ENCODE measurements at regions not wholly inside any gene's neighbourhood (a gene's known extent, or its start where the extent isn't known, plus 50 kb on each side); places are given as distances from the start of the nearest gene placed in this dataset.

DNA sequence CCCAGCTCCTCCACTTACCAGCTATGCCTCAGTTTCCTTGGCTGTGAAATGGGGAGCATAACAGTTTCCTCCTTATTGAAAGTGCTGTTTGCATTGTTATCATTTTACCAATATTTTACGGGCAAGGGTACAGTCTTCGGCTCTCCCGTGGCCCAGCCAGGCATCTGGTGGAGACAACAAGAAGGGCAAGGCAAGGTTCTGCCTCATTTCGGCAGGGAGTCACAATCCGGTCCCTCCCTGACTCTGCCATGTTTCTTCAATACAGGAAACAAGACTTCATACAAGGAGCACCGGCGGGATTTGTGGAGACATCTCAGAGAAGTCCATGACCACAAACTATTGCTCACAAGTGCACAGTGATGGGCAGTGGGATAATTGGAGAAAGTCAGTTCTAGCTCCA lies 174.0 kb downstream of the FGF18 start:
- TF ChIP-seq, protein P1, sequence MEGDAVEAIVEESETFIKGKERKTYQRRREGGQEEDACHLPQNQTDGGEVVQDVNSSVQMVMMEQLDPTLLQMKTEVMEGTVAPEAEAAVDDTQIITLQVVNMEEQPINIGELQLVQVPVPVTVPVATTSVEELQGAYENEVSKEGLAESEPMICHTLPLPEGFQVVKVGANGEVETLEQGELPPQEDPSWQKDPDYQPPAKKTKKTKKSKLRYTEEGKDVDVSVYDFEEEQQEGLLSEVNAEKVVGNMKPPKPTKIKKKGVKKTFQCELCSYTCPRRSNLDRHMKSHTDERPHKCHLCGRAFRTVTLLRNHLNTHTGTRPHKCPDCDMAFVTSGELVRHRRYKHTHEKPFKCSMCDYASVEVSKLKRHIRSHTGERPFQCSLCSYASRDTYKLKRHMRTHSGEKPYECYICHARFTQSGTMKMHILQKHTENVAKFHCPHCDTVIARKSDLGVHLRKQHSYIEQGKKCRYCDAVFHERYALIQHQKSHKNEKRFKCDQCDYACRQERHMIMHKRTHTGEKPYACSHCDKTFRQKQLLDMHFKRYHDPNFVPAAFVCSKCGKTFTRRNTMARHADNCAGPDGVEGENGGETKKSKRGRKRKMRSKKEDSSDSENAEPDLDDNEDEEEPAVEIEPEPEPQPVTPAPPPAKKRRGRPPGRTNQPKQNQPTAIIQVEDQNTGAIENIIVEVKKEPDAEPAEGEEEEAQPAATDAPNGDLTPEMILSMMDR (IDR thresholded peaks at IDR 0.05; ENCODE audit: control extremely low read depth, extremely low read depth) = no peak
- WGBS, 2 donors = 94 to 95% methylated on average over 7 of the region's 7 CpGs

DNA sequence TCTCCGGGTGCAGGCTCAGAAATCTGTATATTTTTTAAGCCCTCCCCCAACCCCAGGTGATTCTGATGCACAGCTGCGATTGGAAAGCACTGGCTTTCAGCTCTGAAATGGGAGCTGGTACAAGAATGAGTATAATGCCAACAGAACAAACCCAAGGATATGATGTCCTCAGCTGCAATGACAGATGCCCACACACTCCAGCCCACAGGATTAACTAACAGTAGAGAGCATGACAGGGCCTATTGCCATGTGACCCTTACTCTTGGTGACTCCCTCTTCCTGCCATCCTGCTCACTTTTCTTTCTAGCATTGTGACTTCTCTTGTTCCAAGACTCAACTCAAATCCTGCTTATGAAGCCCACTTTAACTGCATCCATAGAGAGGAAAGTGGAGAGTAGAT lies 174.5 kb downstream of the FGF18 start:
- H3K4me3 ChIP-seq = no peak overlapping the region
- no peaks in the 10 kb centered on the region for H3K27me3 ChIP-seq (ENCODE audit: control insufficient read depth in 3 of 3, insufficient read depth in 3 of 3, low read length in 2 of 3)
- TF ChIP-seq, protein P1 (IDR thresholded peaks at IDR 0.05; ENCODE audit: control extremely low read depth, extremely low read depth) = no peak
- no peak for DNase-seq
- WGBS, 2 donors = 93% methylated on average over 2 of the region's 2 CpGs
- no peak overlapping the region for H3K27ac ChIP-seq (ENCODE audit: low read depth in 1 of 2, low read length in 1 of 2)
- no peaks in the 10 kb centered on the region for H3K36me3 ChIP-seq (ENCODE audit: control insufficient read depth in 4 of 4, insufficient read depth in 4 of 4, low read length in 4 of 4)
- H3K4me1 ChIP-seq (ENCODE audit: control insufficient read depth in 5 of 5, insufficient read depth in 5 of 5, low read length in 5 of 5) = peaks cover 0 to 9% (median 3%) of the 10 kb centered on the region in 5 donors
- H3K9me3 ChIP-seq (ENCODE audit: control insufficient read depth in 4 of 4, insufficient read depth in 3 of 4, low read length in 3 of 4) = peaks cover 0 to 3% (median 0%) of the 10 kb centered on the region in 4 donors
- ATAC-seq (ENCODE audit: insufficient read depth, low FRiP score) = no peak
- no peak overlapping the region for H3K9ac ChIP-seq (ENCODE audit: insufficient read depth in 1 of 2, low read length in 2 of 2)

More for the DNA sequence above, 174.0 kb downstream of the FGF18 start:
- H3K9me3 ChIP-seq (ENCODE audit: control insufficient read depth in 4 of 4, insufficient read depth in 3 of 4, low read length in 3 of 4) = peaks cover 0 to 3% (median 0%) of the 10 kb centered on the region in 4 donors
- H3K4me3 ChIP-seq = no peak overlapping the region
- H3K4me1 ChIP-seq (ENCODE audit: control insufficient read depth in 5 of 5, insufficient read depth in 5 of 5, low read length in 5 of 5) = peaks cover 0 to 9% (median 3%) of the 10 kb centered on the region in 5 donors
- H3K9ac ChIP-seq (ENCODE audit: insufficient read depth in 1 of 2, low read length in 2 of 2) = no peak overlapping the region
- no peak for DNase-seq
- H3K36me3 ChIP-seq (ENCODE audit: control insufficient read depth in 4 of 4, insufficient read depth in 4 of 4, low read length in 4 of 4) = no peaks in the 10 kb centered on the region
- H3K27me3 ChIP-seq (ENCODE audit: control insufficient read depth in 3 of 3, insufficient read depth in 3 of 3, low read length in 2 of 3) = no peaks in the 10 kb centered on the region
- H3K27ac ChIP-seq (ENCODE audit: low read depth in 1 of 2, low read length in 1 of 2) = no peak overlapping the region
- ATAC-seq (ENCODE audit: insufficient read depth, low FRiP score) = no peak

DNA sequence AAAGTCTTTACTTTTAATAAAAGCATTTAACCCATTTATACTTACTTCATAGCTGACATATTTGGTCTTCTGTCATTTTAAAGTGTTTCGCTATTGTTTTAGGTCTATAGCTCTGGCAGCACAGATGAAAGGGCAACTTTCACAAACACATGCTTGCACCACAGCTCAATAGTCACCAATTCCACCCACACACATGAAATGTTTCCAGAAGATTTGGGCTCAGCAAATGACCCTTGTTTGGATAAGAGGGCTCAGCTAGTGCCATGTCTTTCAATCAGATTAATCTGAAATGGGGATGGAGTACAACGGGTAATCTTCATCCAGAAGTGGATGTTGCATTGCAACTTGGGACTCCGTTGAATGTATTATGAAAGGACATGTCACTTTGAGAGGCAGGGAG lies 176.0 kb downstream of the FGF18 start:
- no peaks in the 10 kb centered on the region for H3K36me3 ChIP-seq (ENCODE audit: control insufficient read depth in 4 of 4, insufficient read depth in 4 of 4, low read length in 4 of 4)
- WGBS, 2 donors = 65 to 77% methylated on average over 3 of the region's 3 CpGs
- no peak overlapping the region for H3K9ac ChIP-seq (ENCODE audit: insufficient read depth in 1 of 2, low read length in 2 of 2)
- ATAC-seq (ENCODE audit: insufficient read depth, low FRiP score) (no peak), DNase-seq (peak in 1 of 3 donors; percentile 27)
- TF ChIP-seq, protein P1 (IDR thresholded peaks at IDR 0.05; ENCODE audit: control extremely low read depth, extremely low read depth) = no peak
- H3K4me3 ChIP-seq = no peak overlapping the region
- H3K27ac ChIP-seq (ENCODE audit: low read depth in 1 of 2, low read length in 1 of 2) = no peak overlapping the region
- H3K4me1 ChIP-seq (ENCODE audit: control insufficient read depth in 5 of 5, insufficient read depth in 5 of 5, low read length in 5 of 5) = peaks cover 0 to 17% (median 4%) of the 10 kb centered on the region in 5 donors
- peaks cover 0 to 3% (median 0%) of the 10 kb centered on the region in 4 donors for H3K9me3 ChIP-seq (ENCODE audit: control insufficient read depth in 4 of 4, insufficient read depth in 3 of 4, low read length in 3 of 4)
- H3K27me3 ChIP-seq (ENCODE audit: control insufficient read depth in 3 of 3, insufficient read depth in 3 of 3, low read length in 2 of 3) = no peaks in the 10 kb centered on the region

DNA sequence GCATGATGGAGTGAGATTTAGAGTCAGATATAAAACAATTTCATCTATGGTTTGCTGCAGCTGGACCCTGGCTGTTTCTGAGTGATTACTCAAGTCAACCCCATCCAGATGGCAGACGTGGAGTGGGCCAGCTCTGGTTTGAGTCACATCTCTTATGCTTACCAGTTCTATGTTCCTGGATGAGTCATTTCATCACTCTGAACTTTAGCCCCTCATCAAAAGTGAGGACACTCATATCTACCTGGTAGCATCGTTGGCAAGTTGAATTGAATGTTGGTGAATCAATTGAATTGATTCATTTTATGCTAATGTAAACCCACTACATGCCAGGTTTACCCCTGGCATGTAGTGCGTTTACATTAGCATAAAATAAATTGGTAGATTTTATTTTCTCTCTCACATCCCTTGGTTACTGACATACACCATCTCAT lies 176.4 kb downstream of the FGF18 start:
- H3K9ac ChIP-seq (ENCODE audit: insufficient read depth in 1 of 2, low read length in 2 of 2) = no peak overlapping the region
- no peaks in the 10 kb centered on the region for H3K27me3 ChIP-seq (ENCODE audit: control insufficient read depth in 3 of 3, insufficient read depth in 3 of 3, low read length in 2 of 3)
- peaks cover 0 to 3% (median 0%) of the 10 kb centered on the region in 4 donors for H3K9me3 ChIP-seq (ENCODE audit: control insufficient read depth in 4 of 4, insufficient read depth in 3 of 4, low read length in 3 of 4)
- TF ChIP-seq, protein P1 (IDR thresholded peaks at IDR 0.05; ENCODE audit: control extremely low read depth, extremely low read depth) = no peak
- ATAC-seq (ENCODE audit: insufficient read depth, low FRiP score) (peak; percentile 8), DNase-seq (no peak)
- no peaks in the 10 kb centered on the region for H3K36me3 ChIP-seq (ENCODE audit: control insufficient read depth in 4 of 4, insufficient read depth in 4 of 4, low read length in 4 of 4)
- peaks cover 0 to 20% (median 4%) of the 10 kb centered on the region in 5 donors for H3K4me1 ChIP-seq (ENCODE audit: control insufficient read depth in 5 of 5, insufficient read depth in 5 of 5, low read length in 5 of 5)
- no peak overlapping the region for H3K4me3 ChIP-seq
- H3K27ac ChIP-seq (ENCODE audit: low read depth in 1 of 2, low read length in 1 of 2) = peak overlapping the region; percentile 10 to 52
- 43 to 68% methylated on average over 3 of the region's 3 CpGs for WGBS, 2 donors

Measured in lung (tissue), 11 donors.